DND-41 (cell line): ENCODE measurements at regions not wholly inside any gene's neighbourhood (a gene's known extent, or its start where the extent isn't known, plus 50 kb on each side); places are given as distances from the start of the nearest gene placed in this dataset.

Experiments used
- ATAC-seq: fragments of 200-7000 bp; cut with Tn5 transposase; 3 replicates; pipeline ENCODE4 v1.9.1; 2021; ENCODE audit warnings: low read depth; ENCODE audit not compliant: insufficient read depth
- DNase-seq: peaks from one replicate; pipeline ENCODE4 v3.0.0-alpha.2; 2020
- H2AFZ ChIP-seq: 2 replicates; pipeline ENCODE4 v1.6.0; 2012; ENCODE audit warnings: low read depth, low read length
- H3K27ac ChIP-seq: 2 replicates; pipeline ENCODE4 v1.5.1; 2012; ENCODE audit warnings: low read length, inconsistent platforms
- H3K27me3 ChIP-seq: fragments of 200-600 bp; sonication (generic); 2 replicates; pipeline ENCODE4 v1.6.0; 2012; ENCODE audit warnings: low read length, mild to moderate bottlenecking, inconsistent platforms; ENCODE audit not compliant: insufficient read depth, poor library complexity
- H3K36me3 ChIP-seq: 2 replicates; pipeline ENCODE4 v1.5.1; 2012; ENCODE audit warnings: low read length, inconsistent platforms; ENCODE audit not compliant: insufficient read depth
- H3K4me1 ChIP-seq: 2 replicates; pipeline ENCODE4 v1.5.1; 2012; ENCODE audit warnings: mild to moderate bottlenecking, low read length; ENCODE audit not compliant: insufficient read depth
- H3K4me2 ChIP-seq: 2 replicates; pipeline ENCODE4 v1.6.0; 2012; ENCODE audit warnings: mild to moderate bottlenecking, moderate library complexity, low read length, inconsistent platforms; ENCODE audit not compliant: insufficient read depth
- H3K4me3 ChIP-seq, 2 experiments: fragments of 200-600 bp in 1 of 2; shearing (Covaris generic) in 1 of 2; 2 replicates each; pipeline ENCODE4 v1.5.1; 2012 to 2016; ENCODE audit warnings: inconsistent platforms in 2 of 2, low read length in 2 of 2, mild to moderate bottlenecking in 2 of 2, low read depth in 1 of 2, moderate library complexity in 1 of 2
- H3K79me2 ChIP-seq: 2 replicates; pipeline ENCODE4 v1.6.0; 2012; ENCODE audit warnings: low read length, inconsistent platforms; ENCODE audit not compliant: insufficient read depth
- H3K9ac ChIP-seq: 2 replicates; pipeline ENCODE4 v1.6.0; 2012; ENCODE audit warnings: low read depth, mild to moderate bottlenecking, inconsistent platforms, low read length, moderate library complexity
- H3K9me3 ChIP-seq: 2 replicates; pipeline ENCODE4 v1.5.1; 2012; ENCODE audit warnings: low read length, moderate library complexity, mild to moderate bottlenecking, inconsistent platforms; ENCODE audit not compliant: insufficient read depth, severe bottlenecking
- H4K20me1 ChIP-seq: 2 replicates; pipeline ENCODE4 v1.6.0; 2012; ENCODE audit warnings: low read length; ENCODE audit not compliant: insufficient read depth
- CTCF ChIP-seq: IDR thresholded peaks from 2 replicates; pipeline ENCODE4 v1.5.1; 2012; ENCODE audit warnings: borderline replicate concordance, low read length, moderate library complexity, mild to moderate bottlenecking; ENCODE audit not compliant: poor library complexity, severe bottlenecking; ENCODE audit errors: extremely low read depth
- EZH2 ChIP-seq: IDR thresholded peaks from 3 replicates; pipeline ENCODE4 v1.6.1; 2012; ENCODE audit warnings: borderline replicate concordance, low read depth, mild to moderate bottlenecking, moderate library complexity, low read length, inconsistent platforms; ENCODE audit not compliant: severe bottlenecking

- Histone ChIP-seq H3K36me3 (no peaks in the 10 kb centered on the region), H3K4me1 (no peaks in the 10 kb centered on the region), H3K4me2 (no peak overlapping the region), H3K27me3 (no peaks in the 10 kb centered on the region), H3K9me3 (no peaks in the 10 kb centered on the region), H3K27ac (no peak overlapping the region), H3K4me3 (no peak overlapping the region), H3K79me2 (no peaks in the 10 kb centered on the region), H4K20me1 (no peaks in the 10 kb centered on the region), H2AFZ (no peak overlapping the region), H3K9ac (no peak overlapping the region)
- no peak for ATAC-seq
- DNase-seq: no peak
- TF ChIP-seq EZH2 (no peak), CTCF (no peak)
Measured at GRCh38 chr13:65400702-65401101, 1829.4 kb downstream of the PCDH9 start.

DNA sequence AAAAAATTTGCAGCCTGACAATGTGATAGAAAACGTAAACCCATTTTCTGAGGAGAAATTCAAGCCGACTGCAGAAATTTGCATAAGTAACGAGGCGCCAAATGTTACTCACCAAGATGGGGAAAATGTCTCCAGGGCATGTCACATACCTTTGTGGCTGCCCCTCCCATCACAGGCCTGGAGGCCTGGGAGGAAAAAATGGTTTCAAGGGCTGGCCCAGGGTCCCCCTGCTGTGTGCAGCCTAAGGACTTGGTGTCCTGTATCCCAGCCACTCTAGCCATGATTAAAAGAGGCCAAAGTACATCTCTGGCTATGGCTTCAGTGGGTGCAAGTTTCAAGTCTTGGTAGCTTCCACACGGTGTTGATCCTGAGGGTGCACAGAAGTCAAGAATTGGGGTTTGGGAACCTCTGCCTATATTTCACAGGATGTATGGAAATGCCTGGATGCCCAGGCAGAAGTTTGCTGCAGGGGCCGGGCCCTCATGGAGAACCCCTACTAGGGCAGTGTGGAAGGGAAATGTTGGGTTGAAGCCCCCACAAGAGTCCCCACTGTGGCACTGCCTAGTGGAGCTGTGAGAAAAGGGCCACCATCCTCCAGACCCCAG is 1842.3 kb downstream of the PCDH9 start:
- Histone ChIP-seq H3K4me2 (no peak overlapping the region), H3K4me1 (no peaks in the 10 kb centered on the region), H3K79me2 (no peaks in the 10 kb centered on the region), H3K9me3 (peaks cover 4% of the 10 kb centered on the region), H2AFZ (no peak overlapping the region), H3K27ac (no peak overlapping the region), H3K36me3 (no peaks in the 10 kb centered on the region), H4K20me1 (no peaks in the 10 kb centered on the region), H3K9ac (no peak overlapping the region), H3K4me3 (no peak overlapping the region), H3K27me3 (no peaks in the 10 kb centered on the region)
- no peak for TF ChIP-seq EZH2
- TF ChIP-seq CTCF: no peak
- ATAC-seq: no peak
- no peak for DNase-seq

- no peak overlapping the region for H3K9ac ChIP-seq
- no peak overlapping the region for H3K27ac ChIP-seq
- no peak overlapping the region for H3K4me2 ChIP-seq
- no peaks in the 10 kb centered on the region for H3K9me3 ChIP-seq
- H2AFZ ChIP-seq: no peak overlapping the region
- H3K79me2 ChIP-seq: no peaks in the 10 kb centered on the region
- no peaks in the 10 kb centered on the region for H4K20me1 ChIP-seq
- H3K4me3 ChIP-seq: no peak overlapping the region
- TF ChIP-seq CTCF: no peak
- TF ChIP-seq EZH2: no peak
- H3K4me1 ChIP-seq: no peaks in the 10 kb centered on the region
- no peak for ATAC-seq
- H3K36me3 ChIP-seq: no peaks in the 10 kb centered on the region
- no peak for DNase-seq
- H3K27me3 ChIP-seq: no peaks in the 10 kb centered on the region
Measured at GRCh38 chr13:65378943-65379519, 1851.1 kb downstream of the PCDH9 start.

DNA sequence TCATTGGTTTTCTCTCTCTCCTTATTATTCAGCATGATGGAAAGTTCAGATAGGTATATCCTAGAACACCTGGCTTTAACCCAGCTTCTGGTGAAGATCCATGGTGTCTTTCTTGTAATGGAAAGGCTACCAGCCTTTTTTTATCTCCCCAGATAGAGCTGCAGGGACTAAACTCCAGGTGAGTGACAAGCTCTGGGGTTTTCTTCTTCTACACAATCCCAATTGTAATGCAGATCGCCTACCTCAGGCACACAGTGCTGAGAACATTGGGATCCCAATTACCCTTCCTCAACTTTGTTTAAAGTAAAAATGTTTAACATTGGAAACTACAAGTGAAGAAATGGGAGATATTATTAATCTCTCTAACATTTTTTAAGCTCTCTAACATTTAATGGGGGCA is 1851.7 kb downstream of the PCDH9 start:
- H3K4me1 ChIP-seq: no peaks in the 10 kb centered on the region
- H2AFZ ChIP-seq: no peak overlapping the region
- TF ChIP-seq CTCF (no peak), EZH2 (no peak)

More for the DNA sequence above, 1851.7 kb downstream of the PCDH9 start:
- no peak for DNase-seq
- Histone ChIP-seq H3K4me3 (no peak overlapping the region), H3K9ac (no peak overlapping the region), H3K4me2 (no peak overlapping the region), H3K79me2 (no peaks in the 10 kb centered on the region), H3K9me3 (no peaks in the 10 kb centered on the region), H3K27me3 (no peaks in the 10 kb centered on the region), H3K36me3 (no peaks in the 10 kb centered on the region), H4K20me1 (no peaks in the 10 kb centered on the region), H3K27ac (no peak overlapping the region)
- no peak for ATAC-seq
